Right ventricle myocardium inferior (tissue), 1 donor: ENCODE measurements at regions not wholly inside any gene's neighbourhood (a gene's known extent, or its start where the extent isn't known, plus 50 kb on each side); places are given as distances from the start of the nearest gene placed in this dataset.
"Not testable (repeated sequence)": the region's sequence is repeated elsewhere in the genome, so short reads cannot be mapped to it uniquely, and the experiment has no call there.

Experiments used
- ATAC-seq: fragments of 200-7000 bp; cut with Tn5 transposase; one replicate; pipeline ENCODE4 v1.9.1; 2020; ENCODE audit warnings: mild to moderate bottlenecking, moderate library complexity
- DNase-seq: peaks from one replicate; pipeline ENCODE4 v3.0.0; 2021; ENCODE audit errors: missing footprints
- intact Hi-C: fragments of 100-400 bp; cut with DNase I; formaldehyde crosslinking; loops from one replicate; pipeline ENCODE4 v1.11.0; 2022
- donor health status: DM: no; HTN: yes; CAD: no; lungs with severe emphysema.

DNA sequence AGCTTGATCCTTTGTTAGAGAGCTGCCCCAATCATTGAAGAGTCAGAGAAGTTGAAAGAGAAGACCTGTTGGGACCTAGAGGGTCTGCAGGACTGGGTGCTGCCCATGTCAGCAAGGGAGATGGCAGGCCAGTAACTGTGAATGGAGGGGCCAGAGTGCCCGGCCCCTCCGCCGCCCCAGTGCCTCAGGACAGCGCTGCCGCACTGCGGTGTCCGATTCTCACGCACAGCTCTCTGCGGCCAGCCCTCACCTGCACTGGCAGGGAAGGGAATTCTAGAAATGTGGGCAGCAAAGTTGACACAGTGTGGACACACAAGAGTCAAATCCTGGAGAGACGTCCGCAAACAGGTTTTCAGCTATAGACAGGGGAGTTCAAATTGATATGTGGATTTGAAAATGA lies 373.5 kb downstream of the TCERG1L start:
- intact Hi-C loops, result no loop called here
- no peak for ATAC-seq
- DNase-seq, result no peak

DNA sequence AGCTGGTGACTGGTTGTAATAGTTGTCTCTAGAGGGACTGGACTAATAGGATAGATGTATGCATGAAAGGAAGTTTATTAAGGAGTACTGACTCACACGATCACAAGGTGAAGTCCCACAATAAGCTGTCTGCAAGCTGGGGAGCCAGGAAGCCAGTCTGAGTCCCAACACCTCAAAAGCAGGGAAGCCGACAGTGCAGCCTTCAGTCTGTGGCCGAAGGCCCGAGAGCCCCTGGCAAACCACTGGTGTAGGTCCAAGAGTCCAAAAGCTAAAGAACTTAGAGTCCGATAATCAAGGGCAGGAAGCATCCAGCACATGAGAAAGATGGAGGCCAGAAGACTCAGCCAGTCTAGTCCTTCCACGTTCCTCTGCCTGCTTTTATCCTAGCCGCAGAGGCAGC lies 372.6 kb downstream of the TCERG1L start:
- intact Hi-C loops, ATAC-seq, DNase-seq: not testable (repeated sequence)

DNA sequence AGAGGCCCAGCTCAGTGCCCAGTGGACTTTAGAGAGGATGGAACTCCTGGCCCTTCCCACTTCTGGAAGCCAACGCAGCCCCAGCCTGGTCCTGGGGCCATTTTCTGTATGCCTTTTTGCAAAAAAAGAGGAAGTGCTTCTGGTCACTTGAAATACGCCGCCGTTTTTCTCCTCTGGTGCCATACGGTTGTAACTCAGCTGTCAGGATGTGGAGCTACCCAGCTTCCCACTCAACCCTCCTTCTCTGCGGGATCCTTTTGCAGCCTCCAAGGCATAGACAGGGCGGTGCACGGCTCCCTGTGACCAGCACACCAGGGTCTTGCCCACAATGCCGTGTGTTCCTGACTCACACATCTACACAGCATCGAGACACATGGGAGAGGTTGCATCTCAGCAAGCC lies 369.6 kb downstream of the TCERG1L start:
- ATAC-seq, result no peak
- intact Hi-C loops, result no loop called here
- DNase-seq, result no peak

DNA sequence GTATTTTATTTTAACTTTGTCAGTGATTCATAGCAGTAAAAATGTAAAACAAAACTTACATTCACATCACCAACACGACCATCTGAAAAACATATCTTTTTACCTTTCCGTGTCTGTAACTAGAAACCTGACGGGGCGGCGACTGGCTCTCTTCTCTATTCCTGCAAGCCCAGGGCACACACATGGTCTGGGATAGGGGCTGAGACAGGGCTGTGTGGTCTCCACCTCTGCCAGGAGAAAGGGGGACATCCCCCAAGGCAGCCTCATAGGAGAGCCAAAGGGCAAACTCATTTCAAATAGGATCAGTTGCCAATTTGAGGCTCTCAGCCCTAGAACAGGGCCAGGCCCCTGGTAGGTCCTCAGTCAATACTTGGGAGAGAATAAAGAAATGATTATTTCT lies 359.4 kb downstream of the TCERG1L start:
- intact Hi-C loops, result no loop called here
- ATAC-seq (no peak), DNase-seq (no peak)

DNA sequence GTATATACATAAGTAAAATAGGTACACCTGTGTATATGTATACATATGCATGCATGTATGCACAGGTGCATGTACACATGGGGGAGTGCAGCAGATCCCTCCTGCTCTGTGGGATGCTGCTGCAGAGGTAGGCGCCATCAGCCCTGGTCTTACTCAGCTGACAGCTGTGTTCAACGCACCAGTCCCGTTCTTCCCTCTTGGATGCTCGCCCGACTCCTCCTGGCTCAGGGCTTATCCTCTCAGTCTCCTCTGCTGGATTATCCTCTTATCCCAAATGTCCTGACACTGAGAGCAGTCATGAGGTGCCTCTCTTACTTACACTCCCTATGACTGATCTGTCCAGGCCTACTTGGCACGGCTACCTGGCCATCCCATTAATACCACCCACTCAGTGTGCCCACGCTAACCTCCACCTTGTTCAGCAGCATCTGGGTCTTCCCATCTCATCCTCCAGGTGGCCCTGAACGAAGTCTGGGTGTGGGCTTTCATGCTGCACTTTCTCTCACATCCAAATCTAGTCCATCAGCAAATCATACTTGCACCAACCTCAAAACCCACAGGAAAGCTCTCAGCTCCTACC lies 357.1 kb downstream of the TCERG1L start:
- DNase-seq (no peak), ATAC-seq (no peak)
- intact Hi-C loops, result no loop called here

DNA sequence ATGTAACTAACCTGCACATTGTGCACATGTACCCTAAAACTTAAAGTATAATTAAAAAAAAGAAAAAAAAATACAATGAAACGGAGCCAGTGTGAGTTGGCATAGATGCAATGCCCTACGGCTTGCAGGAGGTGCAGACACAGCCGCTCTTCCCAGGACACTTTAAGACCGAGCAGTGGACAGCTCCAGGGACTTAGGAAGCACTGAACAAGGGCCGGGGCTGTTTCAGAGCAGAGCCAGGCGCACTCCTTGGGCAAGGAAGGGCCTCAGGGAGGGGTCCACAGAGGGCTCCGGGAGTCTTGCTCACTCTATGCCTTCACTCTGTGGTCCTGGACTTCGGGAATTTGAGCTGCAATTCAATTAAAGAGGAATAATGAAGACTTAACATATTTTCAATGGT lies 355.3 kb downstream of the TCERG1L start:
- intact Hi-C loops, result no loop called here
- ATAC-seq, result no peak

DNA sequence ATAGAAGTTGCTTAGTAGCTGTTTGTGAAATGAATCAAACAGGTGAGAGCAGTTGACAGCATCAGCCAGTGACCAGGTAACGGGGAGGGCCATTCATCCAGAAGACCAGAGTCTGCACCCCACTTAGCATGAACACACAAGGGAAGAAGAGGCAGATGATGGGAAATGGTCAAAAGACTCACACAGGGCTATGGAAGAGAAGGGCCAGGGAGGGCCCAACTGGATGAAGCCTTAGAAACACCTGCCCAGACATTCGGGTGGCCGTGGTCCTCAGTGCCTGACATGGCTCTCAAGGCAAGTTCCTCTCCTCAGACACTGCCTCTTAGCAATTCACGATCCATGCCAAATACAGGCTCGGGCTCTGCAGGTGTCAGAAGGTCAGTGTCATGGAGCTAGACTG lies 354.1 kb downstream of the TCERG1L start:
- DNase-seq (no peak), ATAC-seq (no peak)
- intact Hi-C loops, result no loop called here

More for the DNA sequence above, 355.3 kb downstream of the TCERG1L start:
- DNase-seq, result no peak

DNA sequence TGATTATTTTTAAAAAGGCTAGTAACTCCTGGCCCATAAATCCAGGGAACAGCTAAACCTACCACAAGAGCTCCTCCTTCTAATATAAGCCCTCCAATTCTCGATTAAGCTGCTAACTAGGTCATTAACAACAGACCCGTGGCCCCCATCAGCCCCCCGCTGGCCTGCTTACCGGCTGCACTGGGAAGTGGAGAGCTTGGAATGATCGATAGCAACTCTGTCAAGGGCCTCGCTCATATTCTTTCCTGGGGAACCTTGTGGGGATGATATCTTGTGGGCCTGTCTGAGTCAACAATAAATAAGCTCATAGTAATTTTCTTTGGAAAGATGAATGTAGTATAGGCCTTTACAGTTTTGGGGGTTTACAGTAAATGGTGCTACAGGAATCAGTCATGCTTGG lies 353.5 kb downstream of the TCERG1L start:
- no peak for DNase-seq
- ATAC-seq, result no peak
- intact Hi-C loops, result no loop called here

DNA sequence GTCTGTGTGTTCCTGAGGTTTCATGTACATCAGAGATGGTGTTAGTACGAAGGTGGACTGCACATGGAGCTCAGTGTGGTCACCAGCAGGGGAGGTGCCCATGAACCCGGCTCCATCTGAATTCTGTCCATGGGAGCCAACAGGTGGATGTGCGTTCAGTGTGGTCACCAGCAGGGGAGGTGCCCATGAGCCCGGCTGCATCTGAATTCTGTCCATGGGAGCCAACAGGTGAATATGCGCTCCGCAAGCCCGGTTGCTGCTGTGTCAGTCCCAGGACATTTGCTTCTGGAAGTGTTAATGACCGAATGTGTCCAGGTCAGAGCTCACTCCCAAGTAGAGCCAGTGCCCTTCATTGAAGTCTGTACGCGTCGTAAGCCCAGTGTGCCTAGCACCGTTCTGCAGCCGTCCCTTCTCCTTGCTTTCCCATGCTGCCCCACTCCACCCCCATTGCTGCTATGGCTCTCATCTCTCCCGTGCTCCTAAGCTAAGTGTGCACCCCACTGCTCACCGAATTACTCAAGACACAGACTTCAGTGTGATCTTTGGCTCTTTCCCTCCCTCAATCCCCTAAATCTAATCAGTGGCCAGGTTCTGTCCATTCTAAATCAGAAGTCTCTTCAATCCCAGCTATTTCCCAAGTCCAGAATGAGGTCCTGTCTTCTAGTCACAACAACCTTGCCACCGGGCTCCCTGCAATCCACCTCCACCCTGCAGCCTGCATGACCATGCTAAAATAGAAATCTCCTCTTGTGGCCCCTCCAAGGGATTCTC lies 352.4 kb downstream of the TCERG1L start:
- ATAC-seq (no peak), DNase-seq (no peak)
- intact Hi-C loops, result no loop called here

DNA sequence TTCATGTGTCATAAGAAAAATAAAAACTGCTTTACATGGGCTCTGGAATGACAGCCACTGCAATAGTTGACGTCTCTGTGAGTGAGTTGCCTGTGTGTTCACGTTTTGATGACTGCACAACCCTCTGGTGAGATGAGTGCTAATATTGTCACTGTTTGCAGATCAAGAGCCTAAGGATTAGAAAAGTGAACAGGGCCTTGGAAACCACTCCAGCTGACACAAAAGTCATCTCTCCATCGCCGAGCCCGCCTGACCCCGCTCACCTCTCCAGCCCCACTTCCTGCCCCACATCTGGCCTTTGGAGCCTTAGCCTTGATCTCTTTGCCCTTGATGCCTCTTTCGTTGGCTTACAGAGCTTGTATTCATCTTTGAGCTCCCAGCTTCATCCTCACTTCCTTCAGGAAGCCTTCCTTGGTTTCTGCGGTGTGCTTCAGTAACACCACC lies 351.7 kb downstream of the TCERG1L start:
- intact Hi-C loops, result no loop called here
- DNase-seq (no peak), ATAC-seq (no peak)

DNA sequence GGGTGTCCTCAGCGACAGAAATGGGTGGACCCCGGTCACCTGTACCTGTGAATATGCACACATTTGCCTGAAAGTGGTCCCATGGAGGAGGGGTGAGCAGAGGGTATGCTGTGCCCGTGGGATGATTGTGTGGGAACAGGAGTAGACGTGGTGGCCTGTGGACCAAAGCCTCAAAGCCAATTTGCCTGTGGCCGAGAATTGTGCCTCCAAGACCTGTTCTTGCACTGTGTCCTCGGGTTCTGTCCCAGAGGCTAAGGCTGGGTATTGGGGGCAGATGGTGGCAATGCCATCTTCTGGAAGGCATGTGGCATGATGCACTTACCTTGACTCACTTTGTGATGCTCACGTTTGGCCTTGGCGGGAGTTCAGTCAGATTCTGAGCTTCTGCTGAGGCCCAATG lies 351.0 kb downstream of the TCERG1L start:
- intact Hi-C loops, result no loop called here
- DNase-seq, result no peak
- no peak for ATAC-seq

DNA sequence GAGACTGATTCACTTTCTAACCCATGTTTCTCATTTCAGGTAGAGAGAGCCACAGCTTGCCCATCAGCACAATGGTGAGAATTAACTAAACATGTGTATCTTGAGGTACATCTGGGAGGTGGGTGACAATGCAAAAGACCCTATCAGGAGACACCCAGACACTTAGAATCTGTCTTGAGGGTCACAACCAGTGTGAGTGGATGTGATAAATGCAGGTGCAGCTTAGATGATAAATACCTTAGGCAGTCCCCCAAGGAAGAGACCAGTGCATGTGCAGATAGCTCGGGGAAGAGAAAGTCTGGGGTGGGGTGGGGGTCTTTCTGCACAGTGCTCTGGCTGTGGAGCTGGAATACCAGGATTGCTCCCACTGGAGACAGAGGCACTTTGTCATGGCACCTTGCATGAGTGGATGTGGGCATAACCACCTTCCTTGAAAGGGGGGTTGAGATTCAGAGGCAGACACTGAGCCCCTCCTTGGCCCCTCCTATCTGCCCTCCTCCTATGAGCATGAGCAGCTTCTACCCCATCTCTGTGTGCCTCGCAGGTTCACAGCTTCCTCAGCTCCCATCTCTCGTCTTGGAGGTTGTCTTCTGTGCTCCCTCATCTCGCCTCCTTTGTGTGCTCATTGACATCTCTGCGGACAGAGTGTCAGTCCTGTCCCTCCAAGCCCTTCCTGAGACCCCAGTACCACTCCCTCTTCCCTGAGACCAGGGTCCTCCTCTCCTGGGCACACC lies 349.8 kb downstream of the TCERG1L start:
- intact Hi-C loops, result no loop called here
- DNase-seq, result no peak
- ATAC-seq, result no peak

DNA sequence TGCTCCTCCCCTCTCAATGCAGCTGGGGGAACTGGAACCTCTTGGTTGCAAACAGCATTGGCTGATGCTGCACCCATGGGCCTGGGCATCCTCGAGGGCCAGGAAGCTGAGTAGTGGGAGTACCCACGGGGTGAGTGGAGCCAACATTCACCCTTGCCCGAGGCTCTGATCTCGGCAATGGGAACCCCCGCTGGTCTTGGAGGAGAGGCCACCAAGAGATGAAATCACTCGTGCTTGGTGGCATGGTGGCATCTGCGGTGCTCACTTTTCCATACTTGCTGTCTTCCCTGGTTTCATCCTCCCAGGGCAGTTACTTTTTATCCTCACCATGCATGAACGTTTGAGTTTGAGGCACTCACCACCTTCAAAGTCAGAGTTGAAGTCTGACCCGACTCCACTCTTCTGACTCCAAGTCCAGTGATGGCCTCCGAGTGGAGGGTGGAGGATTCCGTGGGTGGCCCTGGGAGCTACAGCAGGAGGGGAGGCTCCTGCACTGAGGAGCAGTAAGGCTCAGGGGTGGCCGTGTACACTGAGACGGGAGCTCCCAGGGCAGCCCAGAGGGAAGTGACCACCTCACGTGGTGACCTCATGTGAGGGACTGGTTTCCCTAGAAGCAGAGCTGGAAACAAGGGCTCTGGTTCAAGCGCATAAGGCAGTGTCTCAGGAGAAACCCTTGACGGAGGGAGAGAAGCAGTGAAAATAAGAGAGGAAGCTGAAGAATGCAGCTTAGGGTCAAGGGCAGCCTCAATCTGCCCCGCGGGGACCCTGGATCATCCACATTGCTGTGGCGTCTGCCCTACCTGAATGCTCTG lies 349.1 kb downstream of the TCERG1L start:
- intact Hi-C loops, result no loop called here
- DNase-seq (no peak), ATAC-seq (no peak)

DNA sequence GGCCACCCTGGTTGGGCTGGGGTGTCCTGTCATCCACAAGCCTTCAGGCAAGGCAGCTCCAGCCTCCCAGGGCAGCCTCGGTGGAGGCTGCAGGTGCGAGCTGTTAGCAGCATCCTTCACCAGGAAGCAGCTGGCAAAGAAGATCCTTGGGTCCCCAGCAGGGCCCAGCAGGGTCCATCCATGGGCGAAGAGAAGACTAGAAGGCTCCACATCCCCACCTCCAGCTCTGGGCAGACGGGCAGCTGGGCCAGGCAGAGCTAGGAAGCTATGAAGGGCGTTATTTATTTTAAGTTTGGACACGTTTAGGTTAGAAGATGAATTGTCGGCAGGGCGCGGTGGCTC lies 348.5 kb downstream of the TCERG1L start:
- no peak for ATAC-seq
- intact Hi-C loops, result no loop called here
- DNase-seq, result no peak

DNA sequence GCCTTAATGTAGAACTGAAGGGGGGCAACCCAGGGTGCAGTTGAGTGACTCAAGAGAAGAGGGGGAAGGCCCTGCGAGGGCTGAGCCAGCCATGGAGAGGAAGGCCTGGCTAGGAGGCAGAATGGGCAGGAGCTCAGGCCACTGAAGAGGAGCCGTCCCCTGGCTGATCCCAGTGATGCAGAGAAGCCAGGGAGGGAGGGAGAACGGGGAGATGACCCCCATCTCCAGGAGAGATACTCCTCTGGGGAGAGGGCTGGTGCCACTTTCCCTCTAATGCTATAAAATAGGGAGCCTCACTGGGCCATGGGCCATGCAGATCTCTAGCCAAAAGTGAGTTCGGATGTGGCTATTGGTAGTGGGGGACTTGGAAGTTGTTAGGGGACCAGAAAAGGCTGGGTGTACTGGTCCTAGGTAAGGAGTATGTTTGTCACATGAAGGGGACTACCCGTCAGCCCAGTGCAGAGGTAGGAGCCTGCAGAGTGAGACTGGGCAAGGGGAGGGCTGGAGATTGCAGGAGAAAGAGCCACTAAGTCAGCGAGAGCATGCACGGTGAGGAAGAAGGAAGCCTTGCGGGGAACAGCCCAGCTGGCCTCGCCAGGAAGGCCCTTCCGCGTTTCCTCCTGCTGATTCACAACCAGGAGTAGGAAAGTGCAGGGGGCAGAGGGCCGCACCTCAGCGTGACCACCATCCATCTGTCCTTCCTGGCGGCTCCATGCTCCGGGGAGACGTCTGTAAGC lies 347.6 kb downstream of the TCERG1L start:
- intact Hi-C loops, result no loop called here
- ATAC-seq, result no peak
- no peak for DNase-seq

DNA sequence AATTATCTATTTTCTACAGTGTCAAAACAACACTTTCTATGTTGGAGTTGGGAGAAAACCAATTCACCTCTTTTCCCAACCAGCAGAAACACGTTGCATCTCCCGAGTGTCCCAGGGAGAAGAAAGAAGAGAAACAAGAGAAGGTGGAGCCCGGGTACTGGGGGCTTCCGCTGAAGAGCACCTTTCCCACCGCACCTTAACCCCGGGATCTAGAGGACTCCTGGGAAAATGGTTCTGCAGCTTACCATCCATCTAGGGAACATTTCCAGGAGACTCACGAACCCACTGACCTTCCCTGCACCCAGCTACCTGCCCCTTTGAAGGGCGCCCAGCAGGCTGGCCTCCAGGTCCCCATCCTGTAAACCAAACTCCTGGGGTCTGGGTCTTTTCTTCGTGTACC lies 346.8 kb downstream of the TCERG1L start:
- intact Hi-C loops, result no loop called here
- no peak for ATAC-seq
- DNase-seq, result no peak

DNA sequence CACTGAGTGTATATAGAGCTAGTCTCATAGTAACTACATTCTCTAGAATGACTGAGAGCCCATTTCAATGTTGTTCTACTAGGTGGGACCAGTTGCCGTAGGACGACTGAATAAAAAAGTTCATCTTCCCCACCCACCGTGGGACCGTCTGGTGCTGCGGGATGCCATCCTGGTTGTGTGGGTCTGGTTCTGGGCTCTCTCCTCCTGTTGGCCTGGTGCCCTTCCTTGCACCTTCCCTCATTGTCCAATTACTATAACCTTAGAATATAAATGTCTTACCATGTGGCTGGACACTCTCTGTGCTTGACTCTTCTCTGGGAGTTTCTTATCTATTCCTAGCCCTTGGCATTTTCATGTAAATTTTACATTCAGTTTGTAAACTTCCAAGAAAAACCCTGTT lies 344.4 kb downstream of the TCERG1L start:
- DNase-seq, result no peak
- intact Hi-C loops, result no loop called here

DNA sequence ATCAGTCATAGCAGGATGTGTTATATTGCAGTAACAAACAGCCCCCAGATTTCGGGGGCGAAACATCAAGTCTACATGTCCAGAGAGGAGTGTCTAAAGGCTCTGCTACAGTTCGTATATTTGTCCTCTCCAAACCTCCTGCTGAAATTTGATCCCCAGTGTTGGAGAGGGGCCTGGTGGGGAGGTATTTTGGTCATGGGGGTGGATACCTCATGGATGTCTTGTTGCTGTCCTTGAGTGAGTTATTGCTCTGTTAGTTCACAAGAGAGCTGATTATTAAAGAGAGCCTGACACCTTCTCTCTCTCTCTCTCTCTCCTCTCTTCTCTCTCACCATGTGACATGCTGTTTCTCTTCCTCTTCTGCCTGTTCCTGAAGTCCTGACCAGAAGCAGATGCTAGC lies 343.7 kb downstream of the TCERG1L start:
- ATAC-seq (no peak), DNase-seq (no peak)
- intact Hi-C loops, result no loop called here

More for the DNA sequence above, 344.4 kb downstream of the TCERG1L start:
- ATAC-seq, result no peak

DNA sequence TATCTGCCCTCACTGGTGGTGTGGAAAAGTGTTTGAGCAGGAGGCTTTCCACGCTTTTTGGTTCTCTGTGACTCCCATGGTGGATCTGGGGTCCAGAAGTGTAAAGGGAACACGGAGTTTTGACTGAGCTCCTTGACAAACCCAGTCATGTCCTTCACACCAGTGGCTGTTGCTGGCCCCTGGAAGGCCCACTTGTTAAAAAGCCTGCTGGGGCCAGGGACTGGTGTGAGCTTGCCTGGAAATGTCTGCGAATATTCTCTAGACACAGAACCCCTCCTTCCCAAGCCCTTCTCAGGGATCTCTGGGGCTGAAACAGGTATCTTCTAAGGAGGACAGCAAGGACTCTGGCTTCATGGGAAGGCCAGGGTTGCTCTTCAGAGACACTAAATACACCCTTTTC lies 343.0 kb downstream of the TCERG1L start:
- no peak for ATAC-seq
- DNase-seq, result no peak
- intact Hi-C loops, result no loop called here
